A549 (cell line): ENCODE measurements at regions not wholly inside any gene's neighbourhood (a gene's known extent, or its start where the extent isn't known, plus 50 kb on each side); places are given as distances from the start of the nearest gene placed in this dataset.

Experiments
- ATAC-seq, 2 experiments: fragments of 200-7000 bp in 1 of 2; fragments of >200 bp in 1 of 2; cut with Nextera tagmentation in 1 of 2; cut with Tn5 transposase in 1 of 2; 3 replicates each; pipeline versions ENCODE4 v1.8.0 to v1.9.1; 2018 to 2020; ENCODE audit warnings: mild to moderate bottlenecking in 1 of 2, moderate library complexity in 1 of 2
- CTCF ChIA-PET: fragments of 300-600 bp; sonication (Branson Sonifier 250); formaldehyde crosslinking; extraction: SDS; loops from one replicate; lab custom pipeline; 2021; ENCODE audit warnings: antibody characterized with exemption, inconsistent platforms; lab: Yijun Ruan, JAX
- POLR2A ChIA-PET: fragments of 350-600 bp; formaldehyde crosslinking; extraction: SDS; loops from one replicate; lab custom pipeline; 2021; ENCODE audit warnings: antibody characterized with exemption, inconsistent platforms; lab: Yijun Ruan, JAX
- DNase-seq, 2 experiments: peaks; one replicate each; pipeline versions ENCODE4 v3.0.0 to v3.0.0-alpha.2; 2011 to 2016; ENCODE audit warnings: low read depth in 1 of 2, low spot score in 1 of 2
- FAIRE-seq: peaks from 2 replicates; lab custom pipeline; 2011; peaks lifted over from hg19 to GRCh38; lab: Jason Lieb, UNC
- H3K27ac ChIP-seq, 2 experiments: fragments of >200 bp; sonication (Bioruptor Twin); formaldehyde crosslinking; 3 replicates each; pipeline ENCODE4 v1.5.1; 2016 to 2017
- H3K4me1 ChIP-seq: fragments of >200 bp; sonication (Bioruptor Twin); formaldehyde crosslinking; 3 replicates; pipeline ENCODE4 v1.6.1; 2016
- H3K4me2 ChIP-seq: fragments of >200 bp; sonication (Bioruptor Twin); formaldehyde crosslinking; 3 replicates; pipeline ENCODE4 v1.6.1; 2016
- H3K4me3 ChIP-seq: fragments of >200 bp; sonication (Bioruptor Twin); formaldehyde crosslinking; 3 replicates; pipeline ENCODE4 v1.5.1; 2016
- H3K9me3 ChIP-seq: fragments of >200 bp; sonication (Bioruptor Twin); formaldehyde crosslinking; 3 replicates; pipeline ENCODE4 v1.6.1; 2016
- CBX2 ChIP-seq: fragments of 200-600 bp; sonication (generic); IDR thresholded peaks from 2 replicates; pipeline ENCODE4 v1.6.1; 2016; ENCODE audit warnings: low read depth, mild to moderate bottlenecking, borderline replicate concordance
- CEBPB ChIP-seq, 2 experiments: fragments of >200 bp in 1 of 2; sonication (Bioruptor Twin) in 1 of 2; formaldehyde crosslinking in 1 of 2; IDR thresholded peaks; 2 replicates each; pipeline ENCODE4 v1.6.1; 2012 to 2016
- CHD4 ChIP-seq: fragments of 200-600 bp; sonication (generic); IDR thresholded peaks from 2 replicates; pipeline ENCODE4 v1.6.1; 2016; ENCODE audit warnings: antibody characterized with exemption, mild to moderate bottlenecking, borderline replicate concordance
- E2F6 ChIP-seq: IDR thresholded peaks from 2 replicates; pipeline ENCODE4 v1.6.1; 2012; ENCODE audit warnings: low read depth, borderline replicate concordance
- EHF ChIP-seq: fragments of 250-450 bp; sonication (Bioruptor Pico); IDR thresholded peaks from 2 replicates; pipeline ENCODE4 v1.5.0; 2020; ENCODE audit warnings: mild to moderate bottlenecking
- EP300 ChIP-seq, 2 experiments: fragments of >200 bp; sonication (Bioruptor Twin); formaldehyde crosslinking; IDR thresholded peaks; 2 replicates in 1 of 2; 3 replicates in 1 of 2; pipeline ENCODE4 v1.6.1; 2016 to 2017
- FOSL2 ChIP-seq, 2 experiments: fragments of 450-650 bp in 1 of 2; fragments of >200 bp in 1 of 2; sonication (Bioruptor Twin) in 1 of 2; formaldehyde crosslinking; IDR thresholded peaks; 2 replicates each; pipeline versions ENCODE4 v1.5.0 to v1.6.1; 2016 to 2020; ENCODE audit warnings: mild to moderate bottlenecking in 1 of 2, moderate library complexity in 1 of 2
- HOXA7 ChIP-seq: fragments of 250-450 bp; sonication (Bioruptor Pico); IDR thresholded peaks from 2 replicates; pipeline ENCODE4 v1.5.0; 2020; ENCODE audit warnings: mild to moderate bottlenecking, moderate library complexity
- HOXB13 ChIP-seq: fragments of 250-450 bp; sonication (Bioruptor Pico); IDR thresholded peaks from 2 replicates; pipeline ENCODE4 v1.5.0; 2020; ENCODE audit warnings: low read depth, mild to moderate bottlenecking, moderate library complexity
- JUNB ChIP-seq: fragments of >200 bp; sonication (Bioruptor Twin); formaldehyde crosslinking; IDR thresholded peaks from 2 replicates; pipeline ENCODE4 v1.6.1; 2016
- MAZ ChIP-seq: fragments of 150-350 bp; IDR thresholded peaks from 2 replicates; pipeline ENCODE4 v1.6.1; 2014; ENCODE audit warnings: antibody characterized with exemption, low read depth, low read length, borderline replicate concordance
- MYC ChIP-seq: IDR thresholded peaks from 2 replicates; pipeline ENCODE4 v1.6.1; 2012; ENCODE audit warnings: mild to moderate bottlenecking, inconsistent platforms, low read length, improper control_type of control experiment, borderline replicate concordance
- NFE2L2 ChIP-seq: fragments of 150-350 bp; conservative IDR thresholded peaks from 2 replicates; pipeline ENCODE4 v1.6.1; 2014; ENCODE audit warnings: low read length
- NR3C1 ChIP-seq: fragments of >200 bp; sonication (Bioruptor Twin); formaldehyde crosslinking; IDR thresholded peaks from 3 replicates; pipeline ENCODE4 v1.6.1; 2017
- PHF8 ChIP-seq: fragments of 200-600 bp; sonication (generic); IDR thresholded peaks from 2 replicates; pipeline ENCODE4 v1.6.1; 2016; ENCODE audit warnings: low read depth, mild to moderate bottlenecking, antibody characterized with exemption, moderate library complexity, borderline replicate concordance
- RAD21 ChIP-seq, 2 experiments: fragments of >200 bp in 1 of 2; sonication (Bioruptor Twin) in 1 of 2; formaldehyde crosslinking in 1 of 2; IDR thresholded peaks in 1 of 2; conservative IDR thresholded peaks in 1 of 2; 2 replicates in 1 of 2; 3 replicates in 1 of 2; pipeline ENCODE4 v1.6.1; 2012 to 2018; ENCODE audit warnings: inconsistent platforms in 1 of 2
- RARB ChIP-seq: fragments of 250-450 bp; sonication (Bioruptor Pico); IDR thresholded peaks from 2 replicates; pipeline ENCODE4 v1.8.0; 2021; ENCODE audit warnings: mild to moderate bottlenecking, moderate library complexity
- RCOR1 ChIP-seq: fragments of 150-350 bp; IDR thresholded peaks from 2 replicates; pipeline ENCODE4 v1.6.1; 2014; ENCODE audit warnings: antibody characterized with exemption, low read length, low read depth
- RFX5 ChIP-seq: fragments of 450-650 bp; IDR thresholded peaks from 2 replicates; pipeline ENCODE4 v1.7.1; 2014; ENCODE audit warnings: antibody characterized with exemption, mild to moderate bottlenecking, moderate library complexity
- SMC3 ChIP-seq: fragments of >200 bp; sonication (Bioruptor Twin); formaldehyde crosslinking; IDR thresholded peaks from 3 replicates; pipeline ENCODE4 v1.6.1; 2018; ENCODE audit warnings: inconsistent platforms
- SREBF2 ChIP-seq: fragments of 450-650 bp; IDR thresholded peaks from 2 replicates; pipeline ENCODE4 v1.6.1; 2014; ENCODE audit warnings: mild to moderate bottlenecking, moderate library complexity
- TP53 ChIP-seq: fragments of 250-450 bp; sonication (Bioruptor Pico); IDR thresholded peaks from 2 replicates; pipeline ENCODE4 v1.5.0; 2021; ENCODE audit warnings: mild to moderate bottlenecking, moderate library complexity
- ZC3H11A ChIP-seq: fragments of 450-650 bp; IDR thresholded peaks from 2 replicates; pipeline ENCODE4 v1.6.1; 2014; ENCODE audit warnings: antibody characterized with exemption, mild to moderate bottlenecking
- ZFP36 ChIP-seq: fragments of 450-650 bp; IDR thresholded peaks from 2 replicates; pipeline ENCODE4 v1.6.1; 2014; ENCODE audit warnings: borderline replicate concordance; ENCODE audit not compliant: partially characterized antibody
- ZNF302 ChIP-seq: fragments of 250-450 bp; sonication (Bioruptor Pico); IDR thresholded peaks from 2 replicates; pipeline ENCODE4 v1.9.0; 2021; ENCODE audit warnings: inconsistent platforms, mild to moderate bottlenecking, moderate library complexity
- ZSCAN20 ChIP-seq: fragments of 250-450 bp; sonication (Bioruptor Pico); IDR thresholded peaks from 2 replicates; pipeline ENCODE4 v1.8.0; 2022; ENCODE audit warnings: mild to moderate bottlenecking, moderate library complexity
- WGBS: methylation state at CpG from one replicate; pipeline ENCODE4 v1.1.6; 2017; ENCODE audit errors: missing lambda C conversion rate; 5-methylcytosine and 5-hydroxymethylcytosine counted together
- TF ChIP-seq, protein P1 (sequence below): fragments of >200 bp; sonication (Bioruptor Twin); formaldehyde crosslinking; IDR thresholded peaks from 3 replicates; pipeline ENCODE4 v1.6.1; 2016
- TF ChIP-seq, protein P2 (sequence below): IDR thresholded peaks from 2 replicates; pipeline ENCODE4 v1.6.1; 2012

DNA sequence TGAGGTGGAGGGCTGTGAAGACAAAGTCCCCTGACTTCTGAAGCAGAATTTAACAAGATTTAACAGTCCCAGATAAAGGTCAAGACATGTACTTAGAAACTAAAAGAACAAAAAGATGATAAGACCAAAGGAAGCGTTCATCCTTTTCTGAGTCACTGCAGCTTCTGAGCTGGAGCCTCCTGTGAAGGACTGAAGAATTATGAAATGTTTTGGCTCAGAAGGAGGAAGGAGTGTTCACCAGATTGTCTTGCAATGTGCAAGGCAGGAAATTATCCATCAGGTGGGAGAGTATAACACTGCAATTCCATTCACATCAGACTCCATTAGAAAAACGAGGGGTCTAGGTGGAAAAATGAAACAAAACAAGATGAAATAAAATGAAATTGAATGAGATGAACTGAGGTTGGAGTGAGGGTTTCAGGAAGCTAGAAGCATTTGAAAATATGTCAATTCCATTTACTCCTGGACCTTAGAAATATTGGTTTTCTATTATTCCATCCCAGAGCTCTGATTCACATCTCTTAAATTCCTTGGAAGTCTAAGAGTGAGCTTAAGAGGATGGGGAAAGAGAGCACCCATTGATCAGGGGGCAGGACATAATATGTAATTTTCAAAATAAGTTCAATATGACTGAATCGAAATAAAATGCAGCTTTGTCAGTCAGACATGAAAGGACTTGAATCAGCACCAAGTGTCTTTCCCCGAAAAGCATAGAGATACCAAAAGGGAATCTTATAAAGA is 186.1 kb upstream of the LNX1 start (continued):
- TF ChIP-seq MAZ (no peak), SREBF2 (no peak), ZNF302 (CRISPR knock-in tag) (no peak), FOSL2 (IDR thresholded peaks at IDR 0.05) (peak; percentile 36; the same call in 1 of the 2 replicates), FOSL2 (CRISPR knock-in tag; IDR thresholded peaks at IDR 0.05) (no peak), MYC (no peak), TP53 (CRISPR knock-in tag) (no peak), HOXB13 (CRISPR knock-in tag) (no peak), ZSCAN20 (CRISPR knock-in tag) (no peak), ZC3H11A (no peak), CHD4 (no peak), RFX5 (no peak), RAD21 (conservative IDR thresholded peaks at IDR 0.05 in 1 of 2, IDR thresholded peaks at IDR 0.05 in 1 of 2) (no peak), HOXA7 (CRISPR knock-in tag) (no peak), EHF (CRISPR knock-in tag) (no peak), CEBPB (IDR thresholded peaks at IDR 0.05) (0 out of 4 replicates have a peak, but pooled peaks of 1 of the 2 experiments have one; percentile 11), ZFP36 (no peak)
- TF ChIP-seq, protein P1, sequence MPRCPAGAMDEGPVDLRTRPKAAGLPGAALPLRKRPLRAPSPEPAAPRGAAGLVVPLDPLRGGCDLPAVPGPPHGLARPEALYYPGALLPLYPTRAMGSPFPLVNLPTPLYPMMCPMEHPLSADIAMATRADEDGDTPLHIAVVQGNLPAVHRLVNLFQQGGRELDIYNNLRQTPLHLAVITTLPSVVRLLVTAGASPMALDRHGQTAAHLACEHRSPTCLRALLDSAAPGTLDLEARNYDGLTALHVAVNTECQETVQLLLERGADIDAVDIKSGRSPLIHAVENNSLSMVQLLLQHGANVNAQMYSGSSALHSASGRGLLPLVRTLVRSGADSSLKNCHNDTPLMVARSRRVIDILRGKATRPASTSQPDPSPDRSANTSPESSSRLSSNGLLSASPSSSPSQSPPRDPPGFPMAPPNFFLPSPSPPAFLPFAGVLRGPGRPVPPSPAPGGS: no peak

DNA sequence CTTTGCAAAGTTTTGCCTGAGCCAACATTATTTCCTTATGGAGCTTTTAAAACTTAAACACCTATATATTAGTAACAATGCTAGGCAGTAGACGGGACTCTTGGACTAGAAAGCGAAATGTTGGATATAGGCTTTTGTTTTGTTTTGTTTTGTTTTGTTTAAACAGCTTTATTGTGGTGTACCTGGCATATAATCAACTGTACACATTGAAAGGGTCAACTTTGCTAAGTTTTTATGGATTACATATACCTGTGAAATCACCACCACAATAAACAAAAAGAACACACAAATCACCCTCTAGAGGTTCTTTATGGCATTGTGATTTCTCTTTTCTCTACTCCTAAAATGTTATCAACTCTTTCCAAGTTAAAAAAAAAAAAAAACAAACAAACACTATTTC is 184.9 kb upstream of the LNX1 start:
- H3K4me1 ChIP-seq: peaks cover 38% of the 10 kb centered on the region
- POLR2A ChIA-PET: no interaction called here
- no peak overlapping the region; the same call in 2 of the 3 replicates for H3K4me2 ChIP-seq
- CTCF ChIA-PET: interaction anchor here (0.7 kb wide), 1 partner anchor 1019 kb away, joined by 3 read pairs; no protein-coding TSS in a partner anchor
- FAIRE-seq: no peak
- no peak overlapping the region for H3K4me3 ChIP-seq
- H3K9me3 ChIP-seq: no peaks in the 10 kb centered on the region
- TF ChIP-seq SMC3 (no peak), PHF8 (no peak), RARB (CRISPR knock-in tag) (no peak)
- TF ChIP-seq, all 56 proteins: peak for 0
- H3K27ac ChIP-seq: peak overlapping the region; percentile 77 to 78; a peak in 3 of 6 replicates
- ATAC-seq (no peak), DNase-seq (no peak)
- WGBS: 94% methylated on average over 2 of the region's 2 CpGs

DNA sequence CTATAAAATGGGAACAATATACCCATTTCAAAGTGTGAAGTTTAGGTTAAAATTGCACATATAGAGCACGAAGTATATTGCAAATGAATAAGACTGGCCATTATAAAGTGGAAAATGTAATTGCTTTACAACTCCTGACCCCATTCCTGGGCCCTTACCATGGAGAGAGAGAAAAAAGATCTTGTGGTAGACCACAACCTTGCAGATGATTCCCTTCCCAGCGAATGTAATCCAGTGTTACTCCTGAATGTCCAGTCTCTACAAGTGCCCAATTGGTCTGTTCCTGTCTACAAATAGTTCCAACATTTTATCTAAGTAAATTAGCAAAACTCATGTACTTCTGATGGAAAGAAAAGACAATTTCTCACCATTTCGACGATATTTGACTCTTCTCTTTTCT is 184.1 kb upstream of the LNX1 start:
- WGBS: 89% methylated on average over 4 of the region's 4 CpGs

More for the DNA sequence above, 184.1 kb upstream of the LNX1 start:
- ATAC-seq: no peak
- FAIRE-seq: no peak
- H3K9me3 ChIP-seq: no peaks in the 10 kb centered on the region
- ChIA-PET CTCF (no interaction called here), POLR2A (no interaction called here)
- no peak overlapping the region for H3K27ac ChIP-seq
- TF ChIP-seq CHD4: no peak
- TF ChIP-seq RCOR1: no peak
- TF ChIP-seq TP53 (CRISPR knock-in tag): no peak
- TF ChIP-seq, protein P2, sequence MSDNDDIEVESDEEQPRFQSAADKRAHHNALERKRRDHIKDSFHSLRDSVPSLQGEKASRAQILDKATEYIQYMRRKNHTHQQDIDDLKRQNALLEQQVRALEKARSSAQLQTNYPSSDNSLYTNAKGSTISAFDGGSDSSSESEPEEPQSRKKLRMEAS: no peak
- no peak for TF ChIP-seq RAD21 (conservative IDR thresholded peaks at IDR 0.05 in 1 of 2, IDR thresholded peaks at IDR 0.05 in 1 of 2)
- TF ChIP-seq NR3C1: no peak
- no peak for TF ChIP-seq MAZ
- TF ChIP-seq EP300 (IDR thresholded peaks at IDR 0.05): no peak
- TF ChIP-seq PHF8: no peak
- no peak for TF ChIP-seq E2F6
- TF ChIP-seq CBX2: no peak
- TF ChIP-seq FOSL2 (IDR thresholded peaks at IDR 0.05): no peak
- no peak for TF ChIP-seq FOSL2 (CRISPR knock-in tag; IDR thresholded peaks at IDR 0.05)
- no peak for TF ChIP-seq JUNB
- no peak for TF ChIP-seq NFE2L2
- TF ChIP-seq HOXA7 (CRISPR knock-in tag): no peak
- no peak overlapping the region for H3K4me2 ChIP-seq
- H3K4me1 ChIP-seq: peaks cover 30% of the 10 kb centered on the region
- H3K4me3 ChIP-seq: no peak overlapping the region
- no peak for DNase-seq
